Stimulated activated CD8-positive, alpha-beta memory T cell treated with anti-CD3 and anti-CD28 coated beads, Interleukin-4, amount 100 ng/mL, for 4 hours (primary cell): ENCODE measurements at regions not wholly inside any gene's neighbourhood (a gene's known extent, or its start where the extent isn't known, plus 50 kb on each side); places are given as distances from the start of the nearest gene placed in this dataset.
"Not testable (repeated sequence)": the region's sequence is repeated elsewhere in the genome, so short reads cannot be mapped to it uniquely, and the experiment has no call there.

ENCODE experiments used
- DNase-seq, 2 donors: peaks; one replicate each; pipeline ENCODE4 v3.0.0-alpha.2; 2020; ENCODE audit warnings: low read depth in 2 of 2, low spot score in 1 of 2

GRCh38 chr16:72657791-72658190, 390.1 kb downstream of the ZFHX3 start:
- DNase-seq, result no peak

DNA sequence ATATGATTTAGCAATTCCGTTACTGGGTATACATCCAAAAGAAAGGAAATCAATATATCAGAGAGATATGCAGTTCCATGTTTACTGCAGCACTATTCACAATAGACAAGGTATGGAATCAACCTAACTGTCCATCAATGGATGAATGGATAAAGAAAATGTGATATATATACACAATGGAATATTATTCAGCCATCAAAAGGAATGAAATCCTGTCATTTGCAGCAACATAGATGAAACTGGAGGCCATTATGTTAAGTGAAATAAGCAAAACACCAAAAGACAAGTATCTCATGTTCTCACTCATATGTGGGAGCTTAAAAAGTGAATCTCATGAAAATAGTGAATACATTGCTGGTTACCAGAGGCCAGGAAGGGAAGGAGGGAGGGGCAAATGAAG, 390.8 kb downstream of the ZFHX3 start:
- no peak for DNase-seq

DNA sequence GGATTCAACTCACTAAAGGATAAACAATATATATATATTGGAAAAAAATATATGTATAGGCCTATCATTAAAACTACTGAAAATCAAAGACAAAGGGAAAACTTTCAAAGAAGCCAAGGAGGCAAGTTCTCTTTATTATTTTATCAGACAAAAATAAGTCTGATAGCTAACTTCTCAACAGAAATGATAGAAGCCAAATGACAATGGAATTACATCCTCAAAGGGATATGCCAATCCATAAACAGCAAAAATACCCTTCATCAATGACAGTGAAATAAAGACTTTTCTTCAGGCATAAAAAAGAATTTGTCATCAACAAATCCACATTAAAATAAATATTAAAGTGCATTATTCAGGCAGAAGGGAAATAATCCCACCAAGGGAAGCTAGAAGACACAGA, 393.4 kb downstream of the ZFHX3 start:
- no peak for DNase-seq

GRCh38 chr16:72649254-72649944, 398.5 kb downstream of the ZFHX3 start:
- DNase-seq, result no peak

- no peak for DNase-seq
These were observed 401.3 kb downstream of the ZFHX3 start for GRCh38 chr16:72646615-72647014.

- DNase-seq, result no peak
These were observed 402.4 kb downstream of the ZFHX3 start for GRCh38 chr16:72645538-72645937.

- DNase-seq, result no peak
These were observed 403.0 kb downstream of the ZFHX3 start for GRCh38 chr16:72644911-72645310.

- DNase-seq, result no peak
These were observed 408.4 kb downstream of the ZFHX3 start for GRCh38 chr16:72639494-72639893.

- no peak for DNase-seq
These were observed 410.6 kb downstream of the ZFHX3 start for GRCh38 chr16:72637306-72637705.

GRCh38 chr16:72635694-72636093, 412.2 kb downstream of the ZFHX3 start:
- no peak for DNase-seq

DNA sequence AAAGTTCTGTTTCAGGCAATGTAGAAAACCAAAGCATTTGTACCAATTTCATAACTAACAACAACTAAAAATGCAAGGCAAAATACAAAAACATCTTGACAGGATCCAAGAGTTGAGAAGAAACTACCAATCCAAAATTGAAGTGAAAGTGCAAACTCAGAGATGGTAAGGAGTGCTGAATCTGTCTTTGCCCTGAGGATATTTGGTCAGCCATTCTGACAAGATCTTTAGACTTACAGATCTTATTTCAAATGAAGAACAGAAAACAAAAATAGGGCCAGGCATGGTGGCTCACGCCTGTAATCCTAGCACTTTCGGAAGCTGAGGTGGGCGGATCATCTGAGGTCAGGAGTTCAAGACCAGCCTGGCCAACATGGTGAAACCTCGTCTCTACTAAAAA, 412.8 kb downstream of the ZFHX3 start:
- DNase-seq, result no peak

GRCh38 chr16:72627182-72627896, 420.6 kb downstream of the ZFHX3 start:
- not testable (repeated sequence) for DNase-seq

DNA sequence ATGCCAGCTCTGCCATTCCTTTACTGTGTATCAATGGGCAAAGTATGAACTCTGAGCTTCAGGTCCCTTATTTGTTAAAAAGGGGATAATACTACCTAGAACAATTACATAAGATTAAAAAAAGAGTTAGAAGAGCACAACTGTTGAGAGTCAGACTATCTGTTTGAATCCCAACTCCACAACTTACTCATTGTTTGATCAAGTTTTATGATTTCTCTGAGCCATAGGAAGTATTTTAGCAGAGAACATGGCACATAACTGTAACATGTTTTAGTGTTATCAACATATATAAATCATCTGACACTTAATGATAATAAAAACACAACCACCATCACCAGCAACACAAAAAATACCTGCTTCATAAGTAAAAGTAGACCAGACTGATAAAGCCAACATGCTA, 421.3 kb downstream of the ZFHX3 start:
- no peak for DNase-seq

GRCh38 chr16:72621651-72622050, 426.3 kb downstream of the ZFHX3 start:
- DNase-seq, result no peak

DNA sequence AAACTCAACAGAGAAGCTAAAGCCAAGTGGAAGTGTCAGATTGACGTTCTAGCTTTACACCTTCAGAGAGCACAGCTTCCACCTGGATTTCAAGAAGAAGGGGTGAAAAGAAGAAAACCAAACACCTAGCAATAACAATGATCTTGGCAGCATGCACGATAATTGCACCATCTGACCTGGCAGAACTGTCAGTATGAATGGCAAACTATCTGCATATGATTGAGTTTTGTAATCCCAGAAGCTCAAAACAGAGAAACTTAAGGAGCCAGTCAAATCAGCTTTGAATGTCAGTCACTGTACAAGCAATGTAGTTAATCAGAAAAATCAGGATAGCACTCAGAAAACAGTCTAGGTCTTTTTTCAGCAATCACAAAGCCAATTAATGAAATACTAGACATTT, 427.1 kb downstream of the ZFHX3 start:
- DNase-seq, result no peak

DNA sequence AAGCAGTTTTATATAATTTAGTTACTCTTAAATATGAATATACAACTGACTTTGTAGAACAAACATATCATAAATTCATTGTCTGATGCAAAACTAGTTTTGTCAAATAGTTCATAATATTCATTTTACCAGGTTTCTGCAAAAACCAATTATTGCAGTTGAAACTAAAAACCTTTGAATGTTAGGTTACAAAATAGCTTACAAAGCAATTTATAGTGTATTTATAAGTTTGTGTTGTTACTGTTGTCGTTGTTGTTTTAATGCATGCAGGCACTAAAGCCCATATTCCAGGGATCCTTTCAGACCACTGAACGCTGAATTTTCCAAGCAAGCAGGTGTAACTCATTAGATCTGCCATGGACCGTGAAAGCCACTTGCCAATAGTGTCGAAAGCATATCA, 427.6 kb downstream of the ZFHX3 start:
- no peak for DNase-seq

DNA sequence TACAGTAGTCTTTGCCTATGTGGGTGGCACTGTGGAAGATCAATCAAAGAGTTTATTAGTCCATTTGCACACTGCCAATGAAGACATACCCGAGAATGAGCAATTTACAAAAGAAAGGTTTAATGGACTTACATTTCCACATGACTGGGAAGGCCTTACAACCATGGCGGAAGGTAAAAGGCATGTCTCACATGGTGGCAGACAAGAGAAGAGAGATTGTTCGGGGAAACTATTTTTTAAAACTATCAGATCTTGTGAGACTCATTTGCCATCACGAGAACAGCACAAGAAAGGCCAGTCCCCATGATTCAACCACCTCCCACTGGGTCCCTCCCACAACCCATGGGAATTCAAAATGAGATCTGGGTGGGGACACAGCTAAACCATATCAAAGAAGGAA, 432.1 kb downstream of the ZFHX3 start:
- no peak for DNase-seq

- no peak for DNase-seq
These were observed 435.2 kb downstream of the ZFHX3 start for GRCh38 chr16:72612718-72613117.

DNA sequence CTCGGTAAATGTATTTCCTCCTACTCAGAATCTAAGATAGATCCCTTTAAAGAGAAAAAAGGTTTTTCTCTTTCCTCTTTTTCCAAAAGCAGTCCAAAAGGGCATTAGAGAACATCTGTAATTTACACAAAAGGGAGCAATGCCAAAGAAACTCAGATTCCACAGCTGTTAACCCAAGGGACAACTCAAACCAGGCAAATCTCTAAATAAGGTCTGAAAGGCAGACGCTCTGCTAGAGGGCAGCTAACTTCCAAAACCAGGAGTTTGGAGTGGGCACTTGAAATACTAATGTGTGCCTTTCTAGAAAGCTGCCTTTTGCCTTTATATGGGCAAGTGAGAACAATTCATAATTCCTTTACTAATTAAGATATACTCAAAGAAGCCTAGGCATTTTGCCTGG, 435.7 kb downstream of the ZFHX3 start:
- no peak for DNase-seq

DNA sequence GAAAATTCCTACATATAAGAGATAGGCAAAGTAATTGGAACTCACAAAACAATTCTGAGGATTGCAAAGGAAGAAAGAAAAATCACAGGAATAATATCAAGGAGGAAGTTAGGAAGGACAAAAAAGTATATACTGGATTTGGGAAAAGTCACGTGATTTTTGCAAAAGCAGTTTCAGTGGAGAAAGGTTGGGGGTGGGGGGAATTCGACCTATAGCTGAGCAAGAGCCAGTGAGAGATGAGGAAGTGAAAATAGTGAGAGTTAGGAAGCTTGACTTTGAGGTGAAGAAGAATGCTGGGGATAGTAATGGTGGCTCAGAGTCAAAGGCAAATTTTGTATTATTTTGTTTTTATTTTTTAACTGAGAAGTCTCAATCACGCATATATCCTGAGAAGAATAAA, 438.0 kb upstream of the PMFBP1 start:
- no peak for DNase-seq

DNA sequence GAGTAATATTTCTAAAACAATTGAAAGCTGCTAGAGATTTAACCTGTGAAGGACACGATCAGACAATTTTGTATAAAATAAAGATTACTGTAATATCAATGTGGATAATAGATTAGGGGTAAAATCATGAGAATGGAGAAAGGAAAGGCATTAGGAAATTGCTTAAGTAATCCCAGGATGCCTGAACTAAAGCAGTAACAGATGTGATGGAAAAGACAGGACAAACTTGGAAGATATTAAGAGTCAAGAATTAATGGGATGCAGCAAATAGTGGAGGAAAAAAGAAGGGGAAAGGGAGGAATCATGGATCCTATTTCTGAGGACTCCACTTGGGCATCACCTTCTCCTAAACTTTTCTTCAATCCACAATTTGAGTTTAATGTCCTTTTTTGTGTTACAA, 437.1 kb upstream of the PMFBP1 start:
- no peak for DNase-seq

DNA sequence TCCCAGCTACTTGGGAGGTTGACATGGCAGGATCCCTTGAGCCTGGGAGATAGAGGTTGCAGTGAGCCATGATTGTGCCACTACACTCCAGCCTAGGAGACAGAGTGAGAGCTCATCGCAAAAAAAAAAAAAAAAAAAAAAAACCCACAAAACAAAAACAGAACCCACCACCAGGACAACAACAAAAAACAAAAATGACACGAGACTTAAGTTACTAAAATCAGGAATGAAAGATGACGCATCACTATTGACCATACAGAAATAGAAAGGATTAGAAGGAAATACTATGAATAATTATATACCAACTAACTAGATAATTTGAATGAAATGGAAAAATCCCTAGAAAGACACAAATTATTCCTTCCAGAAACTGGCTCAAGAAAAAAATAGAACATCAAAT, 432.4 kb upstream of the PMFBP1 start:
- no peak for DNase-seq

- DNase-seq, result no peak
These were observed 430.5 kb upstream of the PMFBP1 start for GRCh38 chr16:72602499-72602898.
